ENCODE measurements at regions not wholly inside any gene's neighbourhood (a gene's known extent, or its start where the extent isn't known, plus 50 kb on each side); places are given as distances from the start of the nearest gene placed in this dataset.

DNA sequence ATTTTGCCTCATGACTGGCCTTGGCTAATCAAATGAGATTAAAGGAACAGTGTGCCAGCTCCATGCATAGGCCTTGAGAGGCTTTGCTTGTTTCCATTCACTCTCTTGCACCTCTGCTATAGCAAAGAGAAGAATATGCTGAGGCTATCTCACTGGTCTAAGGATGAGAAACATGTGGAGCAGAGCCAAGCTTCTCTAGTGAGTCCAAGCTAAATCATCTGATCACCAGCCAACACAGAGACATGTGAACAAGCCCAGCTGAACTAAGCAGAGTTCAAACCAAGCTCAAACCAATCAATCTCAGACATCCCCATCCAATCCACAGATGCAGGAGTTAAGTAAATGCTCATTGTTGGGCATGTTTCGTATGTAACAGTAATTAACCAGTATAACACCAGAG lies 69.4 kb upstream of the API5 start:
- TF ChIP-seq POLR2AphosphoS5 (IDR thresholded peaks at IDR 0.05): no peak
- TF ChIP-seq, protein P1, sequence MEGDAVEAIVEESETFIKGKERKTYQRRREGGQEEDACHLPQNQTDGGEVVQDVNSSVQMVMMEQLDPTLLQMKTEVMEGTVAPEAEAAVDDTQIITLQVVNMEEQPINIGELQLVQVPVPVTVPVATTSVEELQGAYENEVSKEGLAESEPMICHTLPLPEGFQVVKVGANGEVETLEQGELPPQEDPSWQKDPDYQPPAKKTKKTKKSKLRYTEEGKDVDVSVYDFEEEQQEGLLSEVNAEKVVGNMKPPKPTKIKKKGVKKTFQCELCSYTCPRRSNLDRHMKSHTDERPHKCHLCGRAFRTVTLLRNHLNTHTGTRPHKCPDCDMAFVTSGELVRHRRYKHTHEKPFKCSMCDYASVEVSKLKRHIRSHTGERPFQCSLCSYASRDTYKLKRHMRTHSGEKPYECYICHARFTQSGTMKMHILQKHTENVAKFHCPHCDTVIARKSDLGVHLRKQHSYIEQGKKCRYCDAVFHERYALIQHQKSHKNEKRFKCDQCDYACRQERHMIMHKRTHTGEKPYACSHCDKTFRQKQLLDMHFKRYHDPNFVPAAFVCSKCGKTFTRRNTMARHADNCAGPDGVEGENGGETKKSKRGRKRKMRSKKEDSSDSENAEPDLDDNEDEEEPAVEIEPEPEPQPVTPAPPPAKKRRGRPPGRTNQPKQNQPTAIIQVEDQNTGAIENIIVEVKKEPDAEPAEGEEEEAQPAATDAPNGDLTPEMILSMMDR (IDR thresholded peaks at IDR 0.05): no peak
- no peak for TF ChIP-seq EP300 (IDR thresholded peaks at IDR 0.05)
- no peak for TF ChIP-seq POLR2A (IDR thresholded peaks at IDR 0.05)

All from suprapubic skin (tissue), 4 donors.